Liver (tissue), 8 donors: ENCODE measurements at regions not wholly inside any gene's neighbourhood (a gene's known extent, or its start where the extent isn't known, plus 50 kb on each side); places are given as distances from the start of the nearest gene placed in this dataset.

ENCODE experiments used
- DNase-seq: peaks from one replicate; pipeline ENCODE4 v3.0.0-alpha.2; 2017; ENCODE audit warnings: low spot score
- H3K27ac ChIP-seq, 2 donors: one replicate each; pipeline ENCODE4 v1.7.0; 2013; ENCODE audit warnings: inconsistent platforms in 2 of 2, low read length in 2 of 2, control low read depth in 1 of 2, low read depth in 1 of 2, mild to moderate bottlenecking in 1 of 2
- H3K27me3 ChIP-seq, 4 donors: one replicate each; pipeline versions ENCODE4 v1.6.1 to v1.7.0; 2013; ENCODE audit warnings: low read length in 3 of 4, inconsistent platforms in 1 of 4, mild to moderate bottlenecking in 1 of 4, moderate library complexity in 1 of 4; ENCODE audit not compliant: control insufficient read depth in 4 of 4, insufficient read depth in 4 of 4
- H3K36me3 ChIP-seq, 4 donors: one replicate each; pipeline versions ENCODE4 v1.6.1 to v1.7.0; 2013; ENCODE audit warnings: low read length in 3 of 4, mild to moderate bottlenecking in 3 of 4, low read depth in 1 of 4, moderate library complexity in 1 of 4; ENCODE audit not compliant: control insufficient read depth in 4 of 4, insufficient read depth in 3 of 4
- H3K4me1 ChIP-seq, 4 donors: one replicate each; pipeline versions ENCODE4 v1.6.1 to v1.7.0; 2013; ENCODE audit warnings: low read length in 3 of 4, mild to moderate bottlenecking in 3 of 4, moderate library complexity in 1 of 4; ENCODE audit not compliant: control insufficient read depth in 4 of 4, insufficient read depth in 4 of 4
- H3K4me3 ChIP-seq, 3 donors: one replicate each; pipeline versions ENCODE4 v1.6.1 to v1.7.0; 2013; ENCODE audit warnings: low read length in 3 of 3, control low read depth in 1 of 3, low read depth in 1 of 3, mild to moderate bottlenecking in 1 of 3
- H3K9ac ChIP-seq, 2 donors: one replicate each; pipeline ENCODE4 v1.7.0; 2013; ENCODE audit warnings: low read length in 2 of 2, mild to moderate bottlenecking in 2 of 2, moderate library complexity in 2 of 2, control low read depth in 1 of 2, low read depth in 1 of 2
- H3K9me3 ChIP-seq, 4 donors: one replicate each; pipeline versions ENCODE4 v1.6.1 to v1.7.0; 2013; ENCODE audit warnings: low read length in 3 of 4; ENCODE audit not compliant: control insufficient read depth in 4 of 4
- ATF3 ChIP-seq: IDR thresholded peaks from 2 replicates; pipeline ENCODE4 v1.6.1; 2016; ENCODE audit warnings: antibody characterized with exemption
- CTCF ChIP-seq: fragments of 150-350 bp; IDR thresholded peaks from 2 replicates; pipeline ENCODE4 v1.5.1; 2017; ENCODE audit warnings: improper control_type of control experiment, low read depth, low read length; ENCODE audit not compliant: missing input control
- EGR1 ChIP-seq, 2 donors: IDR thresholded peaks; 2 replicates each; pipeline ENCODE4 v1.6.1; 2016 to 2018; ENCODE audit warnings: antibody characterized with exemption in 2 of 2, low read depth in 2 of 2
- FOXA1 ChIP-seq: IDR thresholded peaks from 2 replicates; pipeline ENCODE4 v1.6.1; 2016; ENCODE audit warnings: antibody characterized with exemption
- FOXA2 ChIP-seq: IDR thresholded peaks from 2 replicates; pipeline ENCODE4 v1.6.1; 2016; ENCODE audit warnings: antibody characterized with exemption
- GABPA ChIP-seq, 2 donors: IDR thresholded peaks in 1 of 2; conservative IDR thresholded peaks in 1 of 2; 2 replicates each; pipeline ENCODE4 v1.6.1; 2016; ENCODE audit warnings: antibody characterized with exemption in 2 of 2, mild to moderate bottlenecking in 1 of 2, moderate library complexity in 1 of 2
- HNF4A ChIP-seq, 2 donors: conservative IDR thresholded peaks; 2 replicates each; pipeline ENCODE4 v1.6.1; 2016; ENCODE audit warnings: antibody characterized with exemption in 2 of 2, mild to moderate bottlenecking in 2 of 2
- HNF4G ChIP-seq: IDR thresholded peaks from 2 replicates; pipeline ENCODE4 v1.6.1; 2016; ENCODE audit warnings: antibody characterized with exemption
- JUND ChIP-seq, 2 donors: IDR thresholded peaks; 2 replicates each; pipeline ENCODE4 v1.6.1; 2016; ENCODE audit warnings: antibody characterized with exemption in 2 of 2
- MAX ChIP-seq: IDR thresholded peaks from 2 replicates; pipeline ENCODE4 v1.6.1; 2016; ENCODE audit warnings: antibody characterized with exemption
- NR2F2 ChIP-seq: IDR thresholded peaks from 2 replicates; pipeline ENCODE4 v1.6.1; 2016; ENCODE audit warnings: antibody characterized with exemption
- RAD21 ChIP-seq, 2 donors: IDR thresholded peaks; 2 replicates each; pipeline ENCODE4 v1.6.1; 2016; ENCODE audit warnings: antibody characterized with exemption in 2 of 2, mild to moderate bottlenecking in 2 of 2
- REST ChIP-seq: IDR thresholded peaks from 2 replicates; pipeline ENCODE4 v1.6.1; 2016; ENCODE audit warnings: antibody characterized with exemption, mild to moderate bottlenecking
- RXRA ChIP-seq, 2 donors: IDR thresholded peaks; 2 replicates each; pipeline ENCODE4 v1.6.1; 2017 to 2018; ENCODE audit warnings: antibody characterized with exemption in 2 of 2, mild to moderate bottlenecking in 1 of 2
- SP1 ChIP-seq: IDR thresholded peaks from 2 replicates; pipeline ENCODE4 v1.6.1; 2018; ENCODE audit warnings: antibody characterized with exemption, mild to moderate bottlenecking
- TAF1 ChIP-seq: conservative IDR thresholded peaks from 2 replicates; pipeline ENCODE4 v1.6.1; 2016; ENCODE audit warnings: antibody characterized with exemption, mild to moderate bottlenecking
- YY1 ChIP-seq: IDR thresholded peaks from 2 replicates; pipeline ENCODE4 v1.6.1; 2016; ENCODE audit warnings: antibody characterized with exemption, mild to moderate bottlenecking
- ZBTB33 ChIP-seq: IDR thresholded peaks from 2 replicates; pipeline ENCODE4 v1.6.1; 2016; ENCODE audit warnings: antibody characterized with exemption
- WGBS: extraction: QIAGEN DNeasy Blood & Tissue Kit; methylation state at CpG from one replicate; pipeline ENCODE4 v1.1.7; 2013; 5-methylcytosine and 5-hydroxymethylcytosine counted together
- donor health status: healthy.
- donor health status: healthy.
- donor health status: healthy.
- donor health status: healthy.
- donor health status: healthy.

- H3K9ac ChIP-seq: no peak overlapping the region
- H3K27ac ChIP-seq: no peak overlapping the region
- no peaks in the 10 kb centered on the region for H3K36me3 ChIP-seq
- TF ChIP-seq RXRA (IDR thresholded peaks at IDR 0.05): no peak
- no peak for TF ChIP-seq FOXA1
- no peak for TF ChIP-seq SP1
- no peak for TF ChIP-seq JUND (IDR thresholded peaks at IDR 0.05)
- H3K27me3 ChIP-seq: no peaks in the 10 kb centered on the region
- H3K4me3 ChIP-seq: no peak overlapping the region
- WGBS: 96% methylated on average over 1 of the region's 1 CpG
- peaks cover 0 to 5% (median 0%) of the 10 kb centered on the region in 4 donors for H3K9me3 ChIP-seq
- no peaks in the 10 kb centered on the region for H3K4me1 ChIP-seq
- DNase-seq: no peak
These were observed 506.0 kb downstream of the HTR1A start for GRCh38 chr5:63456279-63456678.

GRCh38 chr5:63451188-63451587 is 511.1 kb downstream of the HTR1A start:
- H3K36me3 ChIP-seq: no peaks in the 10 kb centered on the region
- no peak for DNase-seq
- WGBS: 43% methylated on average over 2 of the region's 2 CpGs

More at GRCh38 chr5:63451188-63451587, 511.1 kb downstream of the HTR1A start:
- Histone ChIP-seq H3K9ac (no peak overlapping the region), H3K9me3 (no peaks in the 10 kb centered on the region), H3K27me3 (no peaks in the 10 kb centered on the region), H3K4me1 (no peaks in the 10 kb centered on the region), H3K27ac (no peak overlapping the region), H3K4me3 (no peak overlapping the region)
- no peak for TF ChIP-seq HNF4G
- TF ChIP-seq NR2F2: no peak
- TF ChIP-seq MAX: no peak
- TF ChIP-seq FOXA2: no peak
- TF ChIP-seq CTCF: no peak
- no peak for TF ChIP-seq JUND (IDR thresholded peaks at IDR 0.05)
- no peak for TF ChIP-seq GABPA (IDR thresholded peaks at IDR 0.05 in 1 of 2, conservative IDR thresholded peaks at IDR 0.05 in 1 of 2)
- TF ChIP-seq SP1: no peak
- TF ChIP-seq YY1: no peak
- TF ChIP-seq REST: no peak
- no peak for TF ChIP-seq HNF4A (conservative IDR thresholded peaks at IDR 0.05)
- TF ChIP-seq RAD21 (IDR thresholded peaks at IDR 0.05): no peak
- TF ChIP-seq FOXA1: no peak
- no peak for TF ChIP-seq ATF3
- TF ChIP-seq TAF1: no peak
- TF ChIP-seq RXRA (IDR thresholded peaks at IDR 0.05): no peak
- no peak for TF ChIP-seq ZBTB33
- TF ChIP-seq EGR1 (IDR thresholded peaks at IDR 0.05; ENCODE audit: low read depth in 2 of 2): no peak
